ENCODE measurements at regions not wholly inside any gene's neighbourhood (a gene's known extent, or its start where the extent isn't known, plus 50 kb on each side); places are given as distances from the start of the nearest gene placed in this dataset.
A peak's percentile ranks its signal among the peaks of the same experiment; 100 is the strongest.

- H3K4me1 ChIP-seq (ENCODE audit: insufficient read depth, low read length): peaks cover 2% of the 10 kb centered on the region; the same call in 1 of the 2 replicates
- no peak overlapping the region for H3K23ac ChIP-seq (ENCODE audit: insufficient read length, low read depth, low read length)
- WGBS (ENCODE audit: extremely low coverage, insufficient read length, low lambda C conversion rate): no CpG with 5 or more reads among the region's 1 CpG
- H3K79me1 ChIP-seq (ENCODE audit: insufficient read depth, low read depth, low read length, poor library complexity, severe bottlenecking): no peaks in the 10 kb centered on the region
- H3K9ac ChIP-seq (ENCODE audit: extremely low read depth, insufficient read length, low read length): no peak overlapping the region
- Mint-ChIP-seq H3K27me3 (ENCODE audit: low read depth) (no peaks in the 10 kb centered on the region), H3K4me3 (no peak overlapping the region), H3K4me1 (peaks cover 13 to 20% of the 10 kb centered on the region in 2 experiments), H3K9me3 (no peaks in the 10 kb centered on the region), H3K27ac (peak overlapping the region; percentile 2 to 22 (median 14); a peak in 2 of 7 replicates), H3K36me3 (ENCODE audit: insufficient read depth in 1 of 3, low read depth in 3 of 3) (no peaks in the 10 kb centered on the region; a peak in 1 of 7 replicates)
- no peak overlapping the region for H3K4me2 ChIP-seq (ENCODE audit: insufficient read depth, insufficient read length, low read length)
- H3K18ac ChIP-seq (ENCODE audit: insufficient read length, low read depth, low read length): no peak overlapping the region
- H3K27ac ChIP-seq (ENCODE audit: insufficient read length, low read depth, low read length): no peak overlapping the region
- no peak overlapping the region for H3K4ac ChIP-seq (ENCODE audit: low read depth, low read length)
- no peak overlapping the region for H4K91ac ChIP-seq (ENCODE audit: insufficient read length, low read depth, low read length)
- no peaks in the 10 kb centered on the region for H4K20me1 ChIP-seq (ENCODE audit: control insufficient read depth, insufficient read depth, insufficient read length)
- no peaks in the 10 kb centered on the region for H3K9me3 ChIP-seq (ENCODE audit: control insufficient read depth, low read depth, low read length)
- no peak overlapping the region for H4K5ac ChIP-seq (ENCODE audit: insufficient read length, low read depth, low read length)
- no peak overlapping the region for H2AFZ ChIP-seq (ENCODE audit: low read length)
- H3K14ac ChIP-seq (ENCODE audit: insufficient read depth, low read length): no peak overlapping the region
- no peak for TF ChIP-seq CTCF (conservative IDR thresholded peaks at IDR 0.05)
- no peak overlapping the region for H2AK5ac ChIP-seq (ENCODE audit: insufficient read length, low read length)
- H2BK20ac ChIP-seq (ENCODE audit: low read depth, low read length, poor library complexity, severe bottlenecking): no peak overlapping the region
- H3K23me2 ChIP-seq (ENCODE audit: insufficient read length, low read depth, low read length, poor library complexity, severe bottlenecking): no peaks in the 10 kb centered on the region
- no peaks in the 10 kb centered on the region for H3K27me3 ChIP-seq (ENCODE audit: insufficient read depth, low read length)
- H3T11ph ChIP-seq (ENCODE audit: low read length): no peak overlapping the region
- H2BK15ac ChIP-seq (ENCODE audit: low read depth, low read length): no peak overlapping the region
- DNase-seq: no peak
- no peak overlapping the region for H2BK12ac ChIP-seq (ENCODE audit: insufficient read length, low read depth, low read length)
- H2BK5ac ChIP-seq (ENCODE audit: insufficient read length, low read length): no peak overlapping the region
- no peak overlapping the region for H2BK120ac ChIP-seq (ENCODE audit: low read depth, low read length, poor library complexity, severe bottlenecking)
- no peak overlapping the region for H4K8ac ChIP-seq (replicated peaks; ENCODE audit: insufficient read length, low read depth, low read length)
- no peak overlapping the region for H3K56ac ChIP-seq (ENCODE audit: insufficient read length, low read depth, low read length)
- no peaks in the 10 kb centered on the region for H3K79me2 ChIP-seq (ENCODE audit: insufficient read depth, low read length)
Measured at GRCh38 chr4:186939226-186939625, 215.6 kb upstream of the FAT1 start.
